Liver (tissue), 8 donors: ENCODE measurements at regions not wholly inside any gene's neighbourhood (a gene's known extent, or its start where the extent isn't known, plus 50 kb on each side); places are given as distances from the start of the nearest gene placed in this dataset.

ENCODE experiments used
- DNase-seq: peaks from one replicate; pipeline ENCODE4 v3.0.0-alpha.2; 2017; ENCODE audit warnings: low spot score
- H3K27ac ChIP-seq, 2 donors: one replicate each; pipeline ENCODE4 v1.7.0; 2013; ENCODE audit warnings: inconsistent platforms in 2 of 2, low read length in 2 of 2, control low read depth in 1 of 2, low read depth in 1 of 2, mild to moderate bottlenecking in 1 of 2
- H3K27me3 ChIP-seq, 4 donors: one replicate each; pipeline versions ENCODE4 v1.6.1 to v1.7.0; 2013; ENCODE audit warnings: low read length in 3 of 4, inconsistent platforms in 1 of 4, mild to moderate bottlenecking in 1 of 4, moderate library complexity in 1 of 4; ENCODE audit not compliant: control insufficient read depth in 4 of 4, insufficient read depth in 4 of 4
- H3K36me3 ChIP-seq, 4 donors: one replicate each; pipeline versions ENCODE4 v1.6.1 to v1.7.0; 2013; ENCODE audit warnings: low read length in 3 of 4, mild to moderate bottlenecking in 3 of 4, low read depth in 1 of 4, moderate library complexity in 1 of 4; ENCODE audit not compliant: control insufficient read depth in 4 of 4, insufficient read depth in 3 of 4
- H3K4me1 ChIP-seq, 4 donors: one replicate each; pipeline versions ENCODE4 v1.6.1 to v1.7.0; 2013; ENCODE audit warnings: low read length in 3 of 4, mild to moderate bottlenecking in 3 of 4, moderate library complexity in 1 of 4; ENCODE audit not compliant: control insufficient read depth in 4 of 4, insufficient read depth in 4 of 4
- H3K4me3 ChIP-seq, 3 donors: one replicate each; pipeline versions ENCODE4 v1.6.1 to v1.7.0; 2013; ENCODE audit warnings: low read length in 3 of 3, control low read depth in 1 of 3, low read depth in 1 of 3, mild to moderate bottlenecking in 1 of 3
- H3K9ac ChIP-seq, 2 donors: one replicate each; pipeline ENCODE4 v1.7.0; 2013; ENCODE audit warnings: low read length in 2 of 2, mild to moderate bottlenecking in 2 of 2, moderate library complexity in 2 of 2, control low read depth in 1 of 2, low read depth in 1 of 2
- H3K9me3 ChIP-seq, 4 donors: one replicate each; pipeline versions ENCODE4 v1.6.1 to v1.7.0; 2013; ENCODE audit warnings: low read length in 3 of 4; ENCODE audit not compliant: control insufficient read depth in 4 of 4
- ATF3 ChIP-seq: IDR thresholded peaks from 2 replicates; pipeline ENCODE4 v1.6.1; 2016; ENCODE audit warnings: antibody characterized with exemption
- CTCF ChIP-seq: fragments of 150-350 bp; IDR thresholded peaks from 2 replicates; pipeline ENCODE4 v1.5.1; 2017; ENCODE audit warnings: improper control_type of control experiment, low read depth, low read length; ENCODE audit not compliant: missing input control
- EGR1 ChIP-seq, 2 donors: IDR thresholded peaks; 2 replicates each; pipeline ENCODE4 v1.6.1; 2016 to 2018; ENCODE audit warnings: antibody characterized with exemption in 2 of 2, low read depth in 2 of 2
- FOXA1 ChIP-seq: IDR thresholded peaks from 2 replicates; pipeline ENCODE4 v1.6.1; 2016; ENCODE audit warnings: antibody characterized with exemption
- FOXA2 ChIP-seq: IDR thresholded peaks from 2 replicates; pipeline ENCODE4 v1.6.1; 2016; ENCODE audit warnings: antibody characterized with exemption
- GABPA ChIP-seq, 2 donors: IDR thresholded peaks in 1 of 2; conservative IDR thresholded peaks in 1 of 2; 2 replicates each; pipeline ENCODE4 v1.6.1; 2016; ENCODE audit warnings: antibody characterized with exemption in 2 of 2, mild to moderate bottlenecking in 1 of 2, moderate library complexity in 1 of 2
- HNF4A ChIP-seq, 2 donors: conservative IDR thresholded peaks; 2 replicates each; pipeline ENCODE4 v1.6.1; 2016; ENCODE audit warnings: antibody characterized with exemption in 2 of 2, mild to moderate bottlenecking in 2 of 2
- HNF4G ChIP-seq: IDR thresholded peaks from 2 replicates; pipeline ENCODE4 v1.6.1; 2016; ENCODE audit warnings: antibody characterized with exemption
- JUND ChIP-seq, 2 donors: IDR thresholded peaks; 2 replicates each; pipeline ENCODE4 v1.6.1; 2016; ENCODE audit warnings: antibody characterized with exemption in 2 of 2
- MAX ChIP-seq: IDR thresholded peaks from 2 replicates; pipeline ENCODE4 v1.6.1; 2016; ENCODE audit warnings: antibody characterized with exemption
- NR2F2 ChIP-seq: IDR thresholded peaks from 2 replicates; pipeline ENCODE4 v1.6.1; 2016; ENCODE audit warnings: antibody characterized with exemption
- RAD21 ChIP-seq, 2 donors: IDR thresholded peaks; 2 replicates each; pipeline ENCODE4 v1.6.1; 2016; ENCODE audit warnings: antibody characterized with exemption in 2 of 2, mild to moderate bottlenecking in 2 of 2
- RXRA ChIP-seq, 2 donors: IDR thresholded peaks; 2 replicates each; pipeline ENCODE4 v1.6.1; 2017 to 2018; ENCODE audit warnings: antibody characterized with exemption in 2 of 2, mild to moderate bottlenecking in 1 of 2
- SP1 ChIP-seq: IDR thresholded peaks from 2 replicates; pipeline ENCODE4 v1.6.1; 2018; ENCODE audit warnings: antibody characterized with exemption, mild to moderate bottlenecking
- TAF1 ChIP-seq: conservative IDR thresholded peaks from 2 replicates; pipeline ENCODE4 v1.6.1; 2016; ENCODE audit warnings: antibody characterized with exemption, mild to moderate bottlenecking
- YY1 ChIP-seq: IDR thresholded peaks from 2 replicates; pipeline ENCODE4 v1.6.1; 2016; ENCODE audit warnings: antibody characterized with exemption, mild to moderate bottlenecking
- ZBTB33 ChIP-seq: IDR thresholded peaks from 2 replicates; pipeline ENCODE4 v1.6.1; 2016; ENCODE audit warnings: antibody characterized with exemption
- WGBS: extraction: QIAGEN DNeasy Blood & Tissue Kit; methylation state at CpG from one replicate; pipeline ENCODE4 v1.1.7; 2013; 5-methylcytosine and 5-hydroxymethylcytosine counted together
- TF ChIP-seq, protein P1 (sequence below): IDR thresholded peaks from 2 replicates; pipeline ENCODE4 v1.6.1; 2016; ENCODE audit warnings: antibody characterized with exemption, mild to moderate bottlenecking
- donor health status: healthy.
- donor health status: healthy.
- donor health status: healthy.
- donor health status: healthy.
- donor health status: healthy.

- peaks cover 0 to 6% (median 0%) of the 10 kb centered on the region in 4 donors for H3K9me3 ChIP-seq
- H3K4me3 ChIP-seq, result no peak overlapping the region
- 61% methylated on average over 1 of the region's 1 CpG for WGBS
- H3K27me3 ChIP-seq, result no peaks in the 10 kb centered on the region
- TF ChIP-seq GABPA (IDR thresholded peaks at IDR 0.05 in 1 of 2, conservative IDR thresholded peaks at IDR 0.05 in 1 of 2) (no peak), YY1 (no peak), HNF4A (conservative IDR thresholded peaks at IDR 0.05) (no peak), TAF1 (no peak), SP1 (no peak), EGR1 (IDR thresholded peaks at IDR 0.05; ENCODE audit: low read depth in 2 of 2) (no peak), CTCF (no peak), FOXA1 (no peak), ATF3 (no peak), MAX (no peak), HNF4G (no peak), RAD21 (IDR thresholded peaks at IDR 0.05) (no peak), NR2F2 (no peak), ZBTB33 (no peak), FOXA2 (no peak), JUND (IDR thresholded peaks at IDR 0.05) (no peak), RXRA (IDR thresholded peaks at IDR 0.05) (no peak)
- TF ChIP-seq, protein P1, sequence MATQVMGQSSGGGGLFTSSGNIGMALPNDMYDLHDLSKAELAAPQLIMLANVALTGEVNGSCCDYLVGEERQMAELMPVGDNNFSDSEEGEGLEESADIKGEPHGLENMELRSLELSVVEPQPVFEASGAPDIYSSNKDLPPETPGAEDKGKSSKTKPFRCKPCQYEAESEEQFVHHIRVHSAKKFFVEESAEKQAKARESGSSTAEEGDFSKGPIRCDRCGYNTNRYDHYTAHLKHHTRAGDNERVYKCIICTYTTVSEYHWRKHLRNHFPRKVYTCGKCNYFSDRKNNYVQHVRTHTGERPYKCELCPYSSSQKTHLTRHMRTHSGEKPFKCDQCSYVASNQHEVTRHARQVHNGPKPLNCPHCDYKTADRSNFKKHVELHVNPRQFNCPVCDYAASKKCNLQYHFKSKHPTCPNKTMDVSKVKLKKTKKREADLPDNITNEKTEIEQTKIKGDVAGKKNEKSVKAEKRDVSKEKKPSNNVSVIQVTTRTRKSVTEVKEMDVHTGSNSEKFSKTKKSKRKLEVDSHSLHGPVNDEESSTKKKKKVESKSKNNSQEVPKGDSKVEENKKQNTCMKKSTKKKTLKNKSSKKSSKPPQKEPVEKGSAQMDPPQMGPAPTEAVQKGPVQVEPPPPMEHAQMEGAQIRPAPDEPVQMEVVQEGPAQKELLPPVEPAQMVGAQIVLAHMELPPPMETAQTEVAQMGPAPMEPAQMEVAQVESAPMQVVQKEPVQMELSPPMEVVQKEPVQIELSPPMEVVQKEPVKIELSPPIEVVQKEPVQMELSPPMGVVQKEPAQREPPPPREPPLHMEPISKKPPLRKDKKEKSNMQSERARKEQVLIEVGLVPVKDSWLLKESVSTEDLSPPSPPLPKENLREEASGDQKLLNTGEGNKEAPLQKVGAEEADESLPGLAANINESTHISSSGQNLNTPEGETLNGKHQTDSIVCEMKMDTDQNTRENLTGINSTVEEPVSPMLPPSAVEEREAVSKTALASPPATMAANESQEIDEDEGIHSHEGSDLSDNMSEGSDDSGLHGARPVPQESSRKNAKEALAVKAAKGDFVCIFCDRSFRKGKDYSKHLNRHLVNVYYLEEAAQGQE, result no peak
- no peak for DNase-seq
- no peak overlapping the region for H3K9ac ChIP-seq
- no peaks in the 10 kb centered on the region for H3K4me1 ChIP-seq
- no peaks in the 10 kb centered on the region for H3K36me3 ChIP-seq
- no peak overlapping the region for H3K27ac ChIP-seq
Measured at GRCh38 chr11:37598381-37598780, 1000.3 kb upstream of the RAG2 start.
